ENCODE measurements at regions not wholly inside any gene's neighbourhood (a gene's known extent, or its start where the extent isn't known, plus 50 kb on each side); places are given as distances from the start of the nearest gene placed in this dataset.

GRCh38 chr7:47704936-47705335 is 123.0 kb upstream of the TNS3 start:
- Histone ChIP-seq H3K56ac (ENCODE audit: extremely low read depth, insufficient read depth, low read length) (no peak overlapping the region), H3K4me3 (ENCODE audit: insufficient read depth, low read depth, low read length) (no peak overlapping the region), H2BK120ac (ENCODE audit: low read depth, low read length) (no peak overlapping the region), H3K9me1 (ENCODE audit: insufficient read depth, low read length) (0 out of 2 replicates have a peak, but pooled peaks cover 3% of the 10 kb centered on the region), H3K14ac (replicated peaks; ENCODE audit: low read depth, low read length) (no peak overlapping the region), H4K91ac (ENCODE audit: insufficient read depth, low read depth, low read length) (no peak overlapping the region), H3K18ac (ENCODE audit: low read depth, low read length) (no peak overlapping the region), H2AK9ac (replicated peaks; ENCODE audit: low read depth, low read length, poor library complexity) (no peak overlapping the region), H3K36me3 (ENCODE audit: control insufficient read depth, insufficient read depth, low read length) (no peaks in the 10 kb centered on the region), H3K9me3 (ENCODE audit: control insufficient read depth, insufficient read depth, low read length) (no peaks in the 10 kb centered on the region), H3K4me1 (ENCODE audit: control insufficient read depth, insufficient read depth, low read length) (no peaks in the 10 kb centered on the region), H3K27me3 (ENCODE audit: control insufficient read depth, insufficient read depth, low read length) (0 out of 2 replicates have a peak, but pooled peaks cover 2% of the 10 kb centered on the region), H4K8ac (ENCODE audit: low read depth in 2 of 2, low read length in 2 of 2) (no peak overlapping the region), H2AK5ac (ENCODE audit: low read depth, low read length) (no peak overlapping the region), H3K27ac (ENCODE audit: insufficient read depth, low read length) (no peak overlapping the region), H2BK5ac (ENCODE audit: low read depth, low read length, poor library complexity, severe bottlenecking) (no peak overlapping the region), H3K4ac (ENCODE audit: low read depth, low read length) (no peak overlapping the region), H3K79me1 (ENCODE audit: low read depth in 1 of 2, low read length in 2 of 2) (no peaks in the 10 kb centered on the region), H3K23ac (ENCODE audit: low read depth, low read length) (no peak overlapping the region), H2BK15ac (ENCODE audit: low read depth, low read length) (no peak overlapping the region), H2BK20ac (ENCODE audit: low read depth, low read length) (no peak overlapping the region), H2AFZ (replicated peaks; ENCODE audit: low read length, poor library complexity) (no peak overlapping the region), H3K4me2 (ENCODE audit: low read depth, low read length) (no peak overlapping the region), H3K9ac (ENCODE audit: low read depth, low read length) (no peak overlapping the region), H4K5ac (ENCODE audit: low read depth, low read length) (no peak overlapping the region), H4K20me1 (ENCODE audit: insufficient read depth, low read length) (no peaks in the 10 kb centered on the region)
- intact Hi-C loops (cut with micrococcal nuclease), result no loop called here
- in situ Hi-C loops (cut with MboI; ENCODE audit: low sequenced_read_pairs), result no loop called here
- no peak for TF ChIP-seq MAFK (IDR thresholded peaks at IDR 0.05; ENCODE audit: low read depth, low read length)
- TF ChIP-seq RFX5 (IDR thresholded peaks at IDR 0.05; ENCODE audit: low read depth, low read length), result no peak
- no peak for TF ChIP-seq RCOR1 (IDR thresholded peaks at IDR 0.05; ENCODE audit: insufficient replicate concordance, low read length)
- no peak for TF ChIP-seq MAZ (IDR thresholded peaks at IDR 0.05; ENCODE audit: borderline replicate concordance, low read depth, low read length)
- no peak for TF ChIP-seq SMC3 (IDR thresholded peaks at IDR 0.05; ENCODE audit: low read depth, low read length)
- ATAC-seq (ENCODE audit: low read depth) (no peak), DNase-seq (no peak)
- BruUV-seq (replicated peaks), result no TSS peak
- ChIA-PET CTCF (no interaction called here), POLR2A (ENCODE audit: unreplicated experiment) (no interaction called here)
- dilution Hi-C loops (cut with HindIII; ENCODE audit: low sequenced_read_pairs, unreplicated experiment), result no loop called here
- WGBS, 2 experiments (ENCODE audit: extremely low coverage in 2 of 2, insufficient read length in 1 of 2), result no CpG with 5 or more reads among the region's 2 CpGs
